Sciatic nerve (tissue), 2 donors: ENCODE measurements at regions not wholly inside any gene's neighbourhood (a gene's known extent, or its start where the extent isn't known, plus 50 kb on each side); places are given as distances from the start of the nearest gene placed in this dataset.
A peak's percentile ranks its signal among the peaks of the same experiment; 100 is the strongest.
"Not testable (repeated sequence)": the region's sequence is repeated elsewhere in the genome, so short reads cannot be mapped to it uniquely, and the experiment has no call there.

Experiments
- ATAC-seq: fragments of 200-7000 bp; cut with Tn5 transposase; one replicate; pipeline ENCODE4 v1.9.1; 2020; ENCODE audit warnings: mild to moderate bottlenecking, moderate library complexity
- DNase-seq: peaks from one replicate; pipeline ENCODE4 v3.0.0-alpha.2; 2020; ENCODE audit warnings: low spot score
- intact Hi-C: fragments of 100-400 bp; cut with DNase I; formaldehyde crosslinking; loops from one replicate; pipeline ENCODE4 v1.14.2; 2022
- donor health status: DM: no; HTN: no; CAD: no.
- donor health status: DM: no; HTN: no; CAD: no.

DNA sequence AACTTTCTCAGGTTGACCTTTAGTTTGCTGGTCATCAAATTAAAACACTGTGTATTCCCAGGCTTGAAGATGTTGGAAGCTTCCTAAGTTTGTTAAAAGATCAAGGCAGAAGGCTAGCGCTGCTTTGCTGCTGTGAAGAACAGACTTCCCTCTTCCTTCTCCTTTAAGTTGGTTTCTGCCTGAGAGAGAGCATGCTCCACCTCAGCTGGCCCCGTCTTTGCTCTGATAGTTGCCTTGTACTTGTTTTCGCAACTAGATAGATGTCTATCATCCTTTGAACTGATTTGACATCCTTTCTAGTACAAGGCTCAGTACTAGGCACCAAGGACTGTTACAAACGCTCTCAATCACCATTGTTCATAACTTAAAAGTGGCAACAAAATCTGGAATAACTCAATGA lies 177.8 kb upstream of the MKLN1 start:
- peak; percentile 26 for ATAC-seq
- DNase-seq: no peak
- intact Hi-C loops: no loop called here

- ATAC-seq (no peak), DNase-seq (no peak)
- intact Hi-C loops: no loop called here
Measured at GRCh38 chr7:131151034-131151433, 176.6 kb upstream of the MKLN1 start.

DNA sequence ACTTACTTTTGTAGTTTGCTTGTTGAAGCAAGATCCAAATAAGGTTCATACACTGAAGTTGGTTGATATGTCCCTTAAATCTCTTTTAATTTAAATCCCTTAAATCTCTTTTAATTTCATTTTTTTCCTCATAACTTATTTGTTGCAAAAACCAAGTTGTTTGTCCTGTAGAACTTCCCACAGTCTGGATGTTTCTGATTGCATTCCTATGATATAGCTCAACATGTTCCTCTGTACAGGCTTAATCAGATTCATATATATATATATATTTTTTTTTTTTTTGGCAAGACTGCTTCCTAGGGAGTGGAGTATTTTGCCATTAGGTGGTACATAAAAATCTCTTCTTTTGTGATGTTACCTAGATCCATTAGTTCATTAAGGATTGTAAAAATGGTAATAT lies 174.9 kb upstream of the MKLN1 start:
- intact Hi-C loops: no loop called here
- DNase-seq (no peak), ATAC-seq (no peak)

DNA sequence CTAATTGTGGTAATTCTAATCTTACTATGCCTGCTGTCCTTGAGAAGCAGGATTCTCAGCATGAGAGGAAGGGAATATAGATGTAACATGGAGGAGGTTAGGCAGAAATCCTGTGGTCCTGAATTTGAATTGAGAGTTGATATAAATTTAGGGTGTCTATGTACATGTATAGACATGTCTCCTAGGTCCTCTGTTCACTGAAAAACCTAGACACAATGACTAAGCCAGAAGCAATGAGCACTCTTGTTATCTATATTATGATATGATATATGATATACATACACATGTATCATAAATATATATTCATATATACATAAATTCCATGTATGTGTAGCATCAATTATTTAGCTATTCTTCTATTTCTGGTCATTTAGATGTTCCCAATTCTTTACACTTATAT lies 173.3 kb upstream of the MKLN1 start:
- intact Hi-C loops: no loop called here
- no peak for DNase-seq
- no peak for ATAC-seq

- DNase-seq (no peak), ATAC-seq (peak; percentile 55)
- intact Hi-C loops: no loop called here
Measured at GRCh38 chr7:131157530-131158243, 170.0 kb upstream of the MKLN1 start.

GRCh38 chr7:131158244-131158636 lies 169.4 kb upstream of the MKLN1 start:
- DNase-seq, intact Hi-C loops, ATAC-seq: not testable (repeated sequence)

- intact Hi-C loops: no loop called here
- no peak for DNase-seq
- no peak for ATAC-seq
Measured at GRCh38 chr7:131159961-131160361, 167.7 kb upstream of the MKLN1 start.

- intact Hi-C loops: no loop called here
- no peak for ATAC-seq
- DNase-seq: no peak
Measured at GRCh38 chr7:131161103-131161502, 166.6 kb upstream of the MKLN1 start.

DNA sequence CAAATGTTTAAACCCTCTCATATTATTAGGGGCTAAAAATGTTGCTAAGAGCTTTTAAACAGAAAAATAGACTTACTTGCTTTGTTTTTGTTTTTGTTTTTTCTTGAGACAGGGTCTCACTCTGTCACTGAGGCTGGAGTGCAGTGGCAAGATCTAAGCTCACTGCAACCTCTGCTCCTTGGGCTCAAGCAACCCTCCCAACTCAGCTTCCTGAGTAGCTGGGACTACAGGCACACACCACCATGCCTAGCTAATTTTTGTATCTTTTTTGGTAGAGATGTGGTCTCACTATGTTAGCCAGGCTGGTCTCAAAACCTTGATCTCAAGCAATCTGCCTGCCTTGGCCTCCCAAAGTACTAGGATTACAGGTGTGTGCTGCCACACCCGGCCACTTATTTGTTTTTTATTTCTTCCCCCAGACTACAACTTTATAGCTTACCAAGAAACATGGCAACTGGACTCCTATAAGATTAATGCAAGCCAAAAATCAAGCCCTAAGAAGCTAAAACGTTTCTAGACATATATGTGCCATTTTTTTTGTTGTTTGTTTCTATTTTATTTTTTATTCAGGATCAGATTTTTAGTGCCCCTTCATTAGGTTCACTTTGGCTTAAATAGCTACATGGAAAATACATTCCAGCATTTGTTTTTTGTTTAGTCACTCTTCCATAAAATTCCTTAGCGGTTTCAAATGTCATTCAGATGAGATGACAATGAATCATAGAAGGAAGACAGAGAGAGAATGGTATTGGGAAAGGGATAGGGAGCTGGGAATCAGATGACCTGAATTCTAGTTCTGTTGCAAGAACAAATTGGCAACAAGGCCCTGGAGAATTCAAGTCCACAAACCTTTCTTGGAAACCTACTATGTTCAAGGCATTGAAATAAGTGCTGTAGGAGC lies 163.4 kb upstream of the MKLN1 start:
- DNase-seq (no peak), ATAC-seq (no peak)
- intact Hi-C loops: no loop called here

- DNase-seq: no peak
- intact Hi-C loops: no loop called here
- ATAC-seq: no peak
Measured at GRCh38 chr7:131166066-131166465, 161.6 kb upstream of the MKLN1 start.

DNA sequence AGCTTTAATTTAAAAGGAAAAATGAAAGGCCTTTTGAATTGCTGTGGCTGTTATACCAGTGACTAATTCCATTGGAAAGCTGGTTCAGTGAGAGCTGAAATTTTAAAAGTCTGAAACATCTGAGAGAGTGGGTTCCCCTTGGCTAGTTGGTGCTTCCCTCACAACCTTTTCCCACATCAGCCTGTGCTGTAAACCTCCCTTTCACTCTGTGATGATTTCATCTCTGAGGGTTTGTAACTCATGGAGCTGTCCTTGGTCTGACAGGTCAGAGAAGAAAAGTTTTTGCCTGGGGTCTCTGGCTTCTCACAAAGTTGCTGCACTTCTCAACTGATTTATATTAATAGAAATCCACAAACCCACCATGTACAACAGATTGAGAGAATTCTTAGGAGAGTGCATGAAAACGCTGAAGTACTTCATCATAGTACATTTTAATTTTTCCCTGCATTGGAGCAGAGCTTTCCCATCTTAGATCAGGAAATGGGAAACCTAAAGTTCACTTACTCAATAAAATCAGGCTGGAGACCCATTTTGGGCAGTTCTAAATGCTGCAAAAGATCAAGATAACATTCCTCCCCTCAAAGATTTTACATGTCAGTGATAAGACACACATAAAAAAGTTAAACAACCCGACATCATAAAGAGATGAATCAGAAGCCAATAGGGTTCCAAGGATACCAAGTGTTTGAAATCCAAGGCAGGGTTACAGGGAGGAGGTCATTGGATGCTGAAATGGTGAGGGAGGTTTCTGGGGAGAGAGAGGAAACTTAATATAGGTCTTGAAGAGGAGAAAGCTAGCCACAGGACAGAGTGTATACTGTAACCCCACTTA lies 157.0 kb upstream of the MKLN1 start:
- intact Hi-C loops: no loop called here
- DNase-seq: no peak
- ATAC-seq: no peak

GRCh38 chr7:131173145-131173890 lies 154.4 kb upstream of the MKLN1 start:
- DNase-seq (no peak), ATAC-seq (no peak)
- intact Hi-C loops: no loop called here

- ATAC-seq (no peak), DNase-seq (no peak)
- intact Hi-C loops: no loop called here
Measured at GRCh38 chr7:131174391-131174790, 153.3 kb upstream of the MKLN1 start.

DNA sequence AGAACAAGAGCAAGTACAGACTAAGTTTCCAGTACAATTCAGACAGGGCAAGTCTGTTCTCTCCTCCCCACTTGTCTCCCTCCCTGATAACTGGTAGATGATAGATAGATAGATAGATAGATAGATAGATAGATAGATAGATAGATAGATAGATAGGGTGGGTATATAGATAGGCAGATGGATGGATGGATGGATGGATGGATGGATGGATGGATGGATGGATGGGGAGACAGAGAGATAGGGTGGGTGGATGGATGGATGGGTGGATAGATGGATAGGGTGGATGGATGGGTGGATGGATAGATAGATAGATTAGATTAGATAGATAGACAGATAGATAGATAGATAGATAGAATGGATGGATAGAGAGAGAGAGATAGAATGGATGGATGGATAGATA lies 152.8 kb upstream of the MKLN1 start:
- ATAC-seq: no peak
- no peak for DNase-seq
- intact Hi-C loops: no loop called here

- intact Hi-C loops: no loop called here
- DNase-seq: no peak
- no peak for ATAC-seq
Measured at GRCh38 chr7:131182446-131183058, 145.1 kb upstream of the MKLN1 start.

- no peak for DNase-seq
- intact Hi-C loops: no loop called here
Measured at GRCh38 chr7:131183072-131183471, 144.6 kb upstream of the MKLN1 start.

DNA sequence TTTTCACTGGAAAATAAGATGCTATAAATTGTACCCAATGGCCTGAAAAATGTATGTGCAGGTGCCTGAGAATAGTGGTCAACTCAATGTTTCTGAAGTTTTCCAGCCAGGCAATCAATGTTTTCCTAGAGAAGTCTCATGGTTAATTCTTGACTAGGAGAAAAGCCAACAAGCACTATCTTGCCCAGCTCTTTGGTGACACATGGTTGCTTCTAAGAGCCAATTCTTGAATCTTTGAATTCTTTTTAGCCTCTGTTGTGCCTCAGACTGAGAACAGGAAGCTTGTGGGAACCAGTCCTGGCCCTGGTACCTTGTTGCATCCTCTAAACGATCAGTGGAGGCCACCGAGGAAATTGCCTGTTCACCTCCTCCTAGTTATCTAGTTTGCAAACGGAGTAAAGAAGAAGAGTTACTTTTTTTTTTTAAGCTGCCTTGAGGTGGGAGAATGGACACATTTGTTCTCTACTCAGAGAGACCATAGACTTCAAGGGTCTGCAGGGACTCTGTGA lies 144.0 kb upstream of the MKLN1 start:
- intact Hi-C loops: no loop called here
- DNase-seq (no peak), ATAC-seq (no peak)

More at GRCh38 chr7:131183072-131183471, 144.6 kb upstream of the MKLN1 start:
- no peak for ATAC-seq

DNA sequence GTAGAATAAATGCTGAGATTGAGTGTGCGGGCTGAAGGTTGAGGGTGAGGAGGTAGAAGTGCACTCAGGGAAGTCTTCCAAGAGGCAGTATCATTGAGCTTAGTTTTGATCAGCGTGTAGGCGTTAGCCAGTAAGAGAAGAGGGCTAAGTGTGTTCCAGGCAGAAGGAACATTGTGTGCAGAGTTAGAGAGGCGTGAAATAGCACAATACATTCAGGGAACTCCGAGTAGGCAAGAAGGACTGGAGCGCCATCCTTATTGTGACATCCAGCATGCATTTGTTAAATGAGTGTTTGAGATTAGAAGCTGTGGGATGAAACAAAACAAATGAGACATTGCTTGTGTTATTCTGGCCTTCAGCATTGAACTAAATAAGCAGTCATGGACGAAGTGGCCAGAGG lies 140.9 kb upstream of the MKLN1 start:
- DNase-seq: no peak
- intact Hi-C loops: no loop called here
- ATAC-seq: no peak
